ENCODE measurements at regions not wholly inside any gene's neighbourhood (a gene's known extent, or its start where the extent isn't known, plus 50 kb on each side); places are given as distances from the start of the nearest gene placed in this dataset.

- TF ChIP-seq ELK1 (IDR thresholded peaks at IDR 0.05; ENCODE audit: borderline replicate concordance, low read depth, low read length) (no peak), CTCF (conservative IDR thresholded peaks at IDR 0.05; ENCODE audit: low read depth, low read length) (no peak), MXI1 (IDR thresholded peaks at IDR 0.05; ENCODE audit: borderline replicate concordance, low read depth, low read length) (no peak), POLR2A (IDR thresholded peaks at IDR 0.05; ENCODE audit: low read depth, low read length) (no peak), BHLHE40 (IDR thresholded peaks at IDR 0.05; ENCODE audit: low read depth, low read length) (no peak), CEBPB (IDR thresholded peaks at IDR 0.05; ENCODE audit: low read depth, low read length) (no peak), FOS (IDR thresholded peaks at IDR 0.05; ENCODE audit: low read depth, low read length) (no peak)
Observed at GRCh38 chr16:73973174-73973573, 323.4 kb upstream of the PSMD7 start.
